ENCODE measurements at regions not wholly inside any gene's neighbourhood (a gene's known extent, or its start where the extent isn't known, plus 50 kb on each side); places are given as distances from the start of the nearest gene placed in this dataset.

DNA sequence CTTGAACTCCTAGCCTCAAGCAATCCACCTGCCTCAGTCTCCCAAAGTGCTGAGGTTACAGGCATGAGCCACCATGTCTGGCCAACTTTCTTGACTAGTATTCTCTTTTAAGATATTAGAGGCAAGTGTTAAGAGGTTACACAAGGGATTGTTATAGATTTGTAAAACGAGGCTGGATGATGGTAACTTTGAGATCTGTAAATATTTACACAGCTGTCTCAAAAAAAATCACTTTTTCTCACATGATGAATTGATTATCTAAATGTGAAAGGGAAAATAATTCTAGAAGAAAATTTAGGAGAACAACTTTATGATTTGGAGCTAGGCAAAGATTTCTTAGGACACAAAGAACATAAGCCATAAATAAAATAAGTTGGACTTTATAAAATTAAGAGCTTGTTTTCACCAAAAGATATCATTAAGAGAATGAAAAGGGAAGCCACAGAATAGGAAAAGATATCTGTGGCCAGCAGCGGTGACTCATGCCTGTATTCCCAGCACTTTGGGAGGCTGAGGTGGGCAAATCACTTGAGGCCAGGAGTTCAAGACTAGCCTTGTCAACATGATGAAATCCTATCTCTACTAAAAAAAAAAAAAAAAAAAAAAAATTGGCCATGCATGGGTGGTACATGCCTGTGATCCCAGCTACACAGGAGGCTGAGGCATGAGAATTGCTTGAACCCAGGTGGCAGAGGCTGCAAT, 77.4 kb downstream of the BBS10 start:
- intact Hi-C loops (cut with DNase I; ENCODE audit: low total_unique reads), result no loop called here
- no peaks in the 10 kb centered on the region for H3K27me3 ChIP-seq
- no peaks in the 10 kb centered on the region for H3K4me1 ChIP-seq
- DNase-seq, result no peak
- no peaks in the 10 kb centered on the region for H3K9me3 ChIP-seq
- H3K27ac ChIP-seq, result no peak overlapping the region
- H3K4me3 ChIP-seq, result no peak overlapping the region
- no peak for TF ChIP-seq CTCF (IDR thresholded peaks at IDR 0.05)
- no peaks in the 10 kb centered on the region for H3K36me3 ChIP-seq

DNA sequence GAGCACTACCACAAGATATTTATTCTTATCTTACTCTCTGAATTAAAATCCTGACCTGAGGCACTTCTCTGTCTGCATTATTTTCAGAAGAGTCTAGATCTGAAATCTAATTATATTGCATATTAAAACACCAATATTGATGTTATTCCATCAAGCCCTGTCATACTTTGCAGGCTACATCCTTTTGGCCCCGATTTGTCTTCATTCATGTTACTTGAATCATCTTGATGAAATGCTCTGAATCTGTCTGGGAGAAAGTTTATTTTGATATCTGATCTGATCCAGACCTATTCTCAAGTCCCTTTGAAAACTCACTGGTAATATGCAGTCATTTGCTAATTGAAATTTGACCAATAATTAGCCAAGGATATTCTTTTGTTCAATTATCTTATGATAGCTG, 79.9 kb downstream of the BBS10 start:
- intact Hi-C loops (cut with DNase I; ENCODE audit: low total_unique reads), result no loop called here
- no peak for TF ChIP-seq CTCF (IDR thresholded peaks at IDR 0.05)

GRCh38 chr12:76266797-76267196, 81.4 kb downstream of the BBS10 start:
- no peaks in the 10 kb centered on the region for H3K27me3 ChIP-seq
- intact Hi-C loops (cut with DNase I; ENCODE audit: low total_unique reads), result no loop called here
- no peak for TF ChIP-seq CTCF (IDR thresholded peaks at IDR 0.05)
- H3K9me3 ChIP-seq, result no peaks in the 10 kb centered on the region
- DNase-seq, result peak in 1 of 2 donors; percentile 26
- no peak overlapping the region for H3K4me3 ChIP-seq
- H3K27ac ChIP-seq, result no peak overlapping the region
- no peaks in the 10 kb centered on the region for H3K36me3 ChIP-seq
- H3K4me1 ChIP-seq, result no peaks in the 10 kb centered on the region

More for the DNA sequence above, 79.9 kb downstream of the BBS10 start:
- Histone ChIP-seq H3K4me3 (no peak overlapping the region), H3K27ac (no peak overlapping the region), H3K4me1 (no peaks in the 10 kb centered on the region), H3K9me3 (no peaks in the 10 kb centered on the region), H3K27me3 (no peaks in the 10 kb centered on the region), H3K36me3 (no peaks in the 10 kb centered on the region)
- no peak for DNase-seq

DNA sequence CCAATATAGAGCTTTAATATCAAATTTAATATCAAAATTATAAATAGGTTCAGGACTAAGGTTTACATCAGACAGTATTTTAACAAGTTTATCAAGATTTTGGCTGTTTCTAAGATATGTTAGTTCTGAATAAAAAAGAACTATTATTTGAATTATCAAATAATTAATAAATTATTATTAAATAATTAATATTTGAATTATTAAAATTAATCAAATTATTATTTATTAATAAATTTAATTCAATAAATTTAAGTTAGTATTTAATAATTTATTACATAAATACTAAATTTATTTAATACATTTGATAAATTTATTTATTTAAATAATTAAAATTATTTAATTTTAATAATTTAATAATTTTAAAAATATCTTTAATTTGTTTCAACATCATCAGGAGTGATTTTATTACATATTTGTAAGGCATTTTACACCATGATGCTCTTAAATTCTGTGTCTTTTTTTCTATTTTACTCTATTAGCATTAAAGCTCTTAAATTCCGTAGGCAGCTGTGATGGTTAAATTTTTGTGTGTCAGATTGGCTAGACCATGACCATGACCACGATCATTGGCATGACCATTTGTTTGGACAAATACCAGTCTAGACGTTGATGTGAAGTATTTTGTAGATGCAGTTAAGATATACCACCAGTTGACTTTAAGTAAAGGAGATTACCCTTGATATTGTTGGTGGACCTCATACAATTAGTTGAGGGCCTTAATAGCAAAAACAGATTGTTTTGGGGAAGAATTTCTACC, 82.6 kb downstream of the BBS10 start:
- no peak for DNase-seq
- TF ChIP-seq CTCF (IDR thresholded peaks at IDR 0.05), result no peak
- intact Hi-C loops (cut with DNase I; ENCODE audit: low total_unique reads), result no loop called here
- Histone ChIP-seq H3K27me3 (no peaks in the 10 kb centered on the region), H3K4me1 (peaks cover 0 to 3% (median under 1%) of the 10 kb centered on the region in 4 donors), H3K4me3 (no peak overlapping the region), H3K36me3 (no peaks in the 10 kb centered on the region), H3K9me3 (no peaks in the 10 kb centered on the region), H3K27ac (no peak overlapping the region)

GRCh38 chr12:76264611-76265012, 83.6 kb downstream of the BBS10 start:
- no peaks in the 10 kb centered on the region for H3K36me3 ChIP-seq
- H3K27me3 ChIP-seq, result no peaks in the 10 kb centered on the region
- H3K4me1 ChIP-seq, result peaks cover 0 to 12% (median 5%) of the 10 kb centered on the region in 4 donors
- H3K27ac ChIP-seq, result no peak overlapping the region
- H3K4me3 ChIP-seq, result no peak overlapping the region
- TF ChIP-seq CTCF (IDR thresholded peaks at IDR 0.05), result no peak
- no peaks in the 10 kb centered on the region for H3K9me3 ChIP-seq
- DNase-seq, result no peak
- intact Hi-C loops (cut with DNase I; ENCODE audit: low total_unique reads), result no loop called here

Measured in tibial artery (tissue), 4 donors.